ENCODE measurements at regions not wholly inside any gene's neighbourhood (a gene's known extent, or its start where the extent isn't known, plus 50 kb on each side); places are given as distances from the start of the nearest gene placed in this dataset.

DNA sequence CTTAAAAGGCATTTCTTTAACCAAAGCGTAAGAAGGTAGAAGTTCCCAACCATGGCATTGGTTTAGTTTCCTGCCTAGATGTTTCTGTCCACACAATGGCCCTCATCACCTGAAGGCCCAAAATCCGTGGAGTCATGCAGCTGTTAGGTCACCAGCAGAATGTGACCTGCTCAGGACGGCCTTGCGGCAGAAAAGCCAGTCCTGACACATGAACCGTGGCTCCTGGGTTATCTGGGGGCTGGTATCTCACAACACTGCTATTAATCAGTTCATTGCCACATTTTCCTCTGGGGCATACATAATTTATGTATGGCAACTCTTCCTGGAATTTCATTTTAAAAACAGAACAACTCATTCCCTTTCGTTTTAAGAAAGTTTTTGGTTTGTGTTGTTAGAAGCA lies 278.4 kb downstream of the ATPSCKMT start:
- no peak for ATAC-seq
- TF ChIP-seq PATZ1 (CRISPR knock-in tag; IDR thresholded peaks at IDR 0.05; ENCODE audit: borderline replicate concordance) (no peak), ESRRG (CRISPR knock-in tag; IDR thresholded peaks at IDR 0.05) (no peak), GLIS3 (CRISPR knock-in tag; IDR thresholded peaks at IDR 0.05) (no peak), ISL1 (CRISPR knock-in tag; IDR thresholded peaks at IDR 0.05) (no peak), ZNF70 (CRISPR knock-in tag; IDR thresholded peaks at IDR 0.05) (no peak)

DNA sequence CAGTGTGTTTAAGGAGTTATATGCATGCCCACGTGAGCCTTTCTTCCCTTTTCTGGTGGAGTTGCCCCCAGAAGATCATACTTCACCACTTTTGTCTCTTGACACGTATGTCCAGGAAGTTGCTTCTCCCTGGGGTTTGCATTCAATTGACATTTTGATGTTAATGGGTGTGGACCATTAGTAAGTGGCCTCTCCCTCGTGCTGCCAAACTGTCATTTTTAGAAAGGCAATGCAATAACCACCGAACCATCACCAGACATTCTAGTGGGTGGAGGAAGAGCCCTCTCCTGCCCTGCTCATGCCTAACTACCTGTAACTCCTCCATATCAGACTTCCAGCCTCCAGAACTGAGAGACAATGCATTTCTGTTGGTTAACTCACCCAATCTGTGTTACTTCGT lies 290.8 kb downstream of the ATPSCKMT start:
- no peak for TF ChIP-seq CREB5 (CRISPR knock-in tag; IDR thresholded peaks at IDR 0.05; ENCODE audit: low read depth)
- TF ChIP-seq, protein P1, sequence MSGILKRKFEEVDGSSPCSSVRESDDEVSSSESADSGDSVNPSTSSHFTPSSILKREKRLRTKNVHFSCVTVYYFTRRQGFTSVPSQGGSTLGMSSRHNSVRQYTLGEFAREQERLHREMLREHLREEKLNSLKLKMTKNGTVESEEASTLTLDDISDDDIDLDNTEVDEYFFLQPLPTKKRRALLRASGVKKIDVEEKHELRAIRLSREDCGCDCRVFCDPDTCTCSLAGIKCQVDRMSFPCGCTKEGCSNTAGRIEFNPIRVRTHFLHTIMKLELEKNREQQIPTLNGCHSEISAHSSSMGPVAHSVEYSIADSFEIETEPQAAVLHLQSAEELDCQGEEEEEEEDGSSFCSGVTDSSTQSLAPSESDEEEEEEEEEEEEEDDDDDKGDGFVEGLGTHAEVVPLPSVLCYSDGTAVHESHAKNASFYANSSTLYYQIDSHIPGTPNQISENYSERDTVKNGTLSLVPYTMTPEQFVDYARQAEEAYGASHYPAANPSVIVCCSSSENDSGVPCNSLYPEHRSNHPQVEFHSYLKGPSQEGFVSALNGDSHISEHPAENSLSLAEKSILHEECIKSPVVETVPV (CRISPR knock-in tag; IDR thresholded peaks at IDR 0.05) = no peak
- no peak for TF ChIP-seq OSR1 (CRISPR knock-in tag; IDR thresholded peaks at IDR 0.05)
- TF ChIP-seq ZNF70 (CRISPR knock-in tag; IDR thresholded peaks at IDR 0.05) = no peak
- no peak for TF ChIP-seq ZFP3 (CRISPR knock-in tag; IDR thresholded peaks at IDR 0.05)
- no peak for TF ChIP-seq CSDC2 (CRISPR knock-in tag; IDR thresholded peaks at IDR 0.05)
- no peak for TF ChIP-seq TOX (CRISPR knock-in tag; IDR thresholded peaks at IDR 0.05; ENCODE audit: borderline replicate concordance)
- no peak for TF ChIP-seq RARB (CRISPR knock-in tag; IDR thresholded peaks at IDR 0.05)
- no peak for TF ChIP-seq PATZ1 (CRISPR knock-in tag; IDR thresholded peaks at IDR 0.05; ENCODE audit: borderline replicate concordance)
- TF ChIP-seq ZFP30 (CRISPR knock-in tag; IDR thresholded peaks at IDR 0.05) = no peak
- no peak for TF ChIP-seq TSHZ2 (CRISPR knock-in tag; IDR thresholded peaks at IDR 0.05)
- no peak for TF ChIP-seq ISL1 (CRISPR knock-in tag; IDR thresholded peaks at IDR 0.05)
- TF ChIP-seq ESRRG (CRISPR knock-in tag; IDR thresholded peaks at IDR 0.05) = no peak
- no peak for ATAC-seq

GRCh38 chr5:9957214-9957613 lies 292.5 kb downstream of the ATPSCKMT start:
- no peak for ATAC-seq
- TF ChIP-seq BACH2 (CRISPR knock-in tag; IDR thresholded peaks at IDR 0.05; ENCODE audit: borderline replicate concordance) = no peak
- TF ChIP-seq ISL1 (CRISPR knock-in tag; IDR thresholded peaks at IDR 0.05) = 0 out of 2 replicates have a peak, but pooled peaks have one; percentile 31
- no peak for TF ChIP-seq ZC3H10 (CRISPR knock-in tag; IDR thresholded peaks at IDR 0.05)
- TF ChIP-seq ZNF8 (CRISPR knock-in tag; IDR thresholded peaks at IDR 0.05) = no peak
- no peak for TF ChIP-seq RARB (CRISPR knock-in tag; IDR thresholded peaks at IDR 0.05)

- no peak for ATAC-seq
- TF ChIP-seq RARB (CRISPR knock-in tag; IDR thresholded peaks at IDR 0.05) = no peak
- no peak for TF ChIP-seq POU6F1 (CRISPR knock-in tag; IDR thresholded peaks at IDR 0.05; ENCODE audit: borderline replicate concordance, low read depth)
- TF ChIP-seq PPARA (CRISPR knock-in tag; IDR thresholded peaks at IDR 0.05; ENCODE audit: borderline replicate concordance) = no peak
- TF ChIP-seq, protein P1 (CRISPR knock-in tag; IDR thresholded peaks at IDR 0.05) = no peak
- no peak for TF ChIP-seq ZC3H10 (CRISPR knock-in tag; IDR thresholded peaks at IDR 0.05)
- TF ChIP-seq ZFP3 (CRISPR knock-in tag; IDR thresholded peaks at IDR 0.05) = no peak
- no peak for TF ChIP-seq OSR1 (CRISPR knock-in tag; IDR thresholded peaks at IDR 0.05)
- TF ChIP-seq CSDC2 (CRISPR knock-in tag; IDR thresholded peaks at IDR 0.05) = no peak
- TF ChIP-seq ZNF565 (CRISPR knock-in tag; conservative IDR thresholded peaks at IDR 0.05; ENCODE audit: low read depth) = no peak
- no peak for TF ChIP-seq TOX (CRISPR knock-in tag; IDR thresholded peaks at IDR 0.05; ENCODE audit: borderline replicate concordance)
- no peak for TF ChIP-seq ZFP30 (CRISPR knock-in tag; IDR thresholded peaks at IDR 0.05)
- no peak for TF ChIP-seq PATZ1 (CRISPR knock-in tag; IDR thresholded peaks at IDR 0.05; ENCODE audit: borderline replicate concordance)
- TF ChIP-seq ESRRG (CRISPR knock-in tag; IDR thresholded peaks at IDR 0.05) = no peak
- TF ChIP-seq GLIS3 (CRISPR knock-in tag; IDR thresholded peaks at IDR 0.05) = no peak
Measured at GRCh38 chr5:9956725-9957124, 293.0 kb downstream of the ATPSCKMT start.

Data from SK-N-SH treated with all-trans-retinoic acid at 6 μM for 48 hours (cell line).